GM12878 (cell line): ENCODE measurements at regions not wholly inside any gene's neighbourhood (a gene's known extent, or its start where the extent isn't known, plus 50 kb on each side); places are given as distances from the start of the nearest gene placed in this dataset.

Experiments
- ATAC-seq: fragments of 200-7000 bp; cut with Tn5 transposase; 3 replicates; pipeline ENCODE4 v1.9.1; 2020; ENCODE audit warnings: mild to moderate bottlenecking, moderate library complexity
- BruUV-seq: library from RNA; stranded (reverse); fragments of 400-500 nt; replicated peaks from 2 replicates; lab custom pipeline; 2021; lab: Mats Ljungman, UMichigan
- CTCF ChIA-PET: fragments of 300-600 bp; sonication (Branson Sonifier 250); formaldehyde crosslinking; extraction: SDS; loops from one replicate; lab custom pipeline; 2021; ENCODE audit warnings: inconsistent platforms; lab: Yijun Ruan, JAX
- POLR2A ChIA-PET: fragments of 350-600 bp; formaldehyde crosslinking; extraction: SDS; loops from one replicate; lab custom pipeline; 2021; ENCODE audit warnings: inconsistent platforms; lab: Charles Lee
- RAD21 ChIA-PET: fragments of 300-600 bp; sonication (Branson Sonifier 250); formaldehyde crosslinking; loops from one replicate; lab custom pipeline; 2023; ENCODE audit warnings: antibody characterized with exemption; ENCODE audit not compliant: unreplicated experiment; lab: Charles Lee
- SMC1A ChIA-PET: fragments of 300-600 bp; sonication (Branson Sonifier 250); formaldehyde crosslinking; loops from one replicate; lab custom pipeline; 2023; ENCODE audit not compliant: unreplicated experiment, uncharacterized antibody; lab: Charles Lee
- DNase-seq: peaks from one replicate; pipeline ENCODE4 v3.0.0-alpha.2; 2011; ENCODE audit warnings: low read depth, low spot score
- FAIRE-seq: peaks from 3 replicates; lab custom pipeline; 2011; peaks lifted over from hg19 to GRCh38; lab: Jason Lieb, UNC
- H2AFZ ChIP-seq: 2 replicates; pipeline ENCODE4 v1.6.0; 2011; ENCODE audit warnings: low read depth, low read length, control low read depth; ENCODE audit not compliant: control insufficient read depth
- H3K27ac ChIP-seq: 2 replicates; pipeline ENCODE4 v1.5.1; 2011; ENCODE audit warnings: control low read depth; ENCODE audit not compliant: control insufficient read depth, insufficient read depth
- H3K27me3 ChIP-seq, 2 experiments: replicated peaks in 1 of 2; 2 replicates each; pipeline versions ENCODE4 v1.6.0 to v1.6.1; 2011; ENCODE audit warnings: low read length in 1 of 2; ENCODE audit not compliant: control insufficient read depth in 2 of 2, insufficient read depth in 2 of 2
- H3K36me3 ChIP-seq, 2 experiments: 2 replicates each; pipeline ENCODE4 v1.5.1; 2011; ENCODE audit warnings: low read length in 1 of 2; ENCODE audit not compliant: control insufficient read depth in 2 of 2, insufficient read depth in 2 of 2
- H3K4me1 ChIP-seq: 2 replicates; pipeline ENCODE4 v1.6.1; 2011; ENCODE audit warnings: mild to moderate bottlenecking, low read length, moderate library complexity, mixed read lengths; ENCODE audit not compliant: control insufficient read depth, insufficient read depth
- H3K4me2 ChIP-seq: 2 replicates; pipeline ENCODE4 v1.6.0; 2011; ENCODE audit warnings: control low read depth; ENCODE audit not compliant: control insufficient read depth, insufficient read depth
- H3K4me3 ChIP-seq: fragments of 200-600 bp; sonication (generic); 2 replicates; pipeline ENCODE4 v1.5.1; 2016
- H3K79me2 ChIP-seq: 2 replicates; pipeline ENCODE4 v1.6.0; 2011; ENCODE audit warnings: low read length; ENCODE audit not compliant: control insufficient read depth, insufficient read depth
- H3K9ac ChIP-seq: 2 replicates; pipeline ENCODE4 v1.8.0; 2011; ENCODE audit warnings: low read length, control low read depth, mixed read lengths; ENCODE audit not compliant: control insufficient read depth, insufficient read depth
- H3K9me3 ChIP-seq: replicated peaks from 3 replicates; pipeline ENCODE4 v1.5.1; 2011; ENCODE audit warnings: mild to moderate bottlenecking, low read length; ENCODE audit not compliant: control insufficient read depth, insufficient read depth
- H4K20me1 ChIP-seq: 2 replicates; pipeline ENCODE4 v1.6.0; 2011; ENCODE audit not compliant: control insufficient read depth, insufficient read depth
- CREM ChIP-seq: IDR thresholded peaks from 2 replicates; pipeline ENCODE4 v1.6.1; 2014; ENCODE audit warnings: antibody characterized with exemption, low read depth
- SMAD1 ChIP-seq: fragments of 450-650 bp; IDR thresholded peaks from 2 replicates; pipeline ENCODE4 v1.6.1; 2018; ENCODE audit warnings: mild to moderate bottlenecking, low read depth; ENCODE audit not compliant: partially characterized antibody
- ZNF592 ChIP-seq: fragments of 450-650 bp; IDR thresholded peaks from 2 replicates; pipeline ENCODE4 v1.6.1; 2017; ENCODE audit warnings: mild to moderate bottlenecking, moderate library complexity
- WGBS: methylation state at CpG from one replicate; pipeline ENCODE4 v1.1.6; 2016; ENCODE audit warnings: low lambda C conversion rate; ENCODE audit not compliant: insufficient replicate concordance, insufficient coverage; ENCODE audit errors: missing lambda C conversion rate; 5-methylcytosine and 5-hydroxymethylcytosine counted together
- in situ Hi-C: fragments of 300-500 bp; cut with MboI; formaldehyde crosslinking; loops from 9 replicates; pipeline ENCODE4 v1.14.3; 2018; ENCODE audit warnings: mixed read lengths
- intact Hi-C: fragments of 100-400 bp; cut with micrococcal nuclease; formaldehyde crosslinking; loops from one replicate; pipeline ENCODE4 v1.14.2; 2022; ENCODE audit not compliant: unreplicated experiment

DNA sequence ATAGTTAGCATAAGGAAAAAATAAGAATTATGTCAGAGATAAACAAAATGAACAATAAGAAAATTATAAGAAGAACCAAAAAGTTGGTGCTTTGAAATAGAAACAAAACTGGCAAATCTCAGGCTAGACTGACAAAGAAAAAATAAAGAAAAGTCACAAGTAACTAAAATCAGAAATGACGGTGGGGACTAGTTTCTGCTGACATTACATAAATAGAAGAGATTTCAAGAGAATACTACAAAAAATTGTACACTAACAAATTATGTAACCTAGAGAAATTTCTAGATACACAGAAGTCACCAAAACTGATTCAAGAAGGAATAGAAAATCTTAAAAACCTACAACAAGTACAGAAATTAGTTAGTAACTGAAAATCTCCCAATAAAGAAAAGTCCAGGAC lies 355.6 kb upstream of the SGCG start:
- ChIA-PET SMC1A (interaction anchor here (1.0 kb wide), 1 partner anchor 71 kb away, joined by 3 read pairs; no protein-coding TSS in a partner anchor), POLR2A (no interaction called here), CTCF (interaction anchor here (0.9 to 1.3 kb wide), 2 partner anchors 29 to 195 kb away, joined by 3 read pairs; no protein-coding TSS in a partner anchor), RAD21 (interaction anchor here (1.3 kb wide), 1 partner anchor 23 kb away, joined by 4 read pairs; no protein-coding TSS in a partner anchor)
- Histone ChIP-seq H3K36me3 (no peaks in the 10 kb centered on the region), H3K27me3 (no peaks in the 10 kb centered on the region), H3K4me3 (no peak overlapping the region), H2AFZ (no peak overlapping the region), H4K20me1 (no peaks in the 10 kb centered on the region), H3K4me2 (no peak overlapping the region), H3K27ac (no peak overlapping the region), H3K9me3 (no peaks in the 10 kb centered on the region), H3K79me2 (no peaks in the 10 kb centered on the region), H3K4me1 (no peaks in the 10 kb centered on the region), H3K9ac (no peak overlapping the region)
- intact Hi-C loops (no loop called here), in situ Hi-C loops (no loop called here)
- 100% methylated on average over 1 of the region's 1 CpG for WGBS
- no TSS peak for BruUV-seq
- no peak for TF ChIP-seq CREM
- no peak for TF ChIP-seq SMAD1
- TF ChIP-seq ZNF592: no peak
- no peak for ATAC-seq
- FAIRE-seq: no peak
- DNase-seq: no peak
